GM10248 (cell line): ENCODE measurements at regions not wholly inside any gene's neighbourhood (a gene's known extent, or its start where the extent isn't known, plus 50 kb on each side); places are given as distances from the start of the nearest gene placed in this dataset.

Experiments
- CTCF ChIA-PET: fragments of 300-600 bp; sonication (Branson Sonifier 250); formaldehyde crosslinking; extraction: SDS; loops from one replicate; lab custom pipeline; 2021; ENCODE audit warnings: antibody characterized with exemption; lab: Yijun Ruan, JAX
- POLR2A ChIA-PET: fragments of 350-650 bp; sonication (Branson Sonifier 250); formaldehyde crosslinking; extraction: SDS; loops from one replicate; lab custom pipeline; 2020; ENCODE audit warnings: antibody characterized with exemption; lab: Yijun Ruan, JAX
- DNase-seq: peaks from one replicate; pipeline ENCODE4 v3.0.0; 2012; ENCODE audit errors: extremely low spot score
- CTCF ChIP-seq: IDR thresholded peaks from 2 replicates; pipeline ENCODE4 v1.5.1; 2012; ENCODE audit warnings: mild to moderate bottlenecking, low read depth; ENCODE audit errors: extremely low read depth, missing control alignments, control extremely low read depth

GRCh38 chr2:109059474-109060165 is 69.4 kb upstream of the SH3RF3 start:
- ChIA-PET POLR2A (no interaction called here), CTCF (no interaction called here)
- no peak for TF ChIP-seq CTCF
- DNase-seq: no peak

DNA sequence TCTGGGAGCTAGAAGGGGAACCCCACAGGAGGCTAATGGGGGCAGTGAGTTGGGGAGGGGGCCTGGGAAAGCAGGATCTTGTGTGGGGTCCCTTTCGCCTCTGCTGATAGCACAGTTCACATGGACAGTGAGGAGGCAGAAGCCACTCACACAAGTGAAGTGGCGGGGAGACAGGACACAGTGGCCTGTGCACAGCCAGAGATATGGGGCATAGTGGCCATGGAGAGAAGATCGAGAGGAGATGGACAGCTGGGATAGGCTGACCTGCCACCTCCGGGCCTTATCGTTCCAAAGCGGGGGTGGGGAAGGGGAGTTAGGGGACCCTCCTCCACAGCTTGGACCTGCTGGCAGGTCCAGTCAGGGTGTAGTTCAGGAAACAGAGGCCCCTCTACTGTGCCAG is 69.8 kb upstream of the EDAR start:
- TF ChIP-seq CTCF: no peak
- POLR2A ChIA-PET: no interaction called here
- CTCF ChIA-PET: interaction anchor here (1.3 kb wide), 1 partner anchor 12 kb away, joined by 3 read pairs; no protein-coding TSS in a partner anchor
- no peak for DNase-seq

DNA sequence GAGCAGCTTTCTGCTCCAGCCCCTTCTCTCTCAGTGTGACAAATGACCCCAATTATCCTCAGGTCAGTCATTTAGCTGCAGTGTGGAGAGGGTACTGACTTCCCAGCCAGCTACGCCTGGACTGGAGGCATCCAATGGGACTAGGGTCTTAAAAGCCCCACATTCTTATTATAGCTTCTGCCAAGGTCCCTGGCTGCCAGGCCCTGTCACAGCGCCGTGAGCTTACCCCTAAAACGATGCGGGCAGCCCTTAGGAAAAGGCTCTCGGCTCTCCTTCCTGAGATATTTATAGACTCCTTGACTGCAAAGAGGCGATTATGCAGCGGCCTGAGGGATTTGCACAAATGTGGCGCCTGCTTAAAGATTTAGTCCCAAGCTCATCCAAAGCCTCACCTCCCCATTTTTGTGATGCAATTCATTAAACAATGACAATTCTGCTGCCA is 69.2 kb upstream of the EDAR start:
- ChIA-PET CTCF (interaction anchor here (1.3 kb wide), 1 partner anchor 13 kb away, joined by 3 read pairs; no protein-coding TSS in a partner anchor), POLR2A (no interaction called here)
- TF ChIP-seq CTCF: no peak
- DNase-seq: no peak

GRCh38 chr2:109057686-109058085 is 68.7 kb upstream of the EDAR start:
- ChIA-PET POLR2A (no interaction called here), CTCF (interaction anchor here (1.3 kb wide), 1 partner anchor 13 kb away, joined by 3 read pairs; no protein-coding TSS in a partner anchor)
- DNase-seq: no peak
- TF ChIP-seq CTCF: no peak

DNA sequence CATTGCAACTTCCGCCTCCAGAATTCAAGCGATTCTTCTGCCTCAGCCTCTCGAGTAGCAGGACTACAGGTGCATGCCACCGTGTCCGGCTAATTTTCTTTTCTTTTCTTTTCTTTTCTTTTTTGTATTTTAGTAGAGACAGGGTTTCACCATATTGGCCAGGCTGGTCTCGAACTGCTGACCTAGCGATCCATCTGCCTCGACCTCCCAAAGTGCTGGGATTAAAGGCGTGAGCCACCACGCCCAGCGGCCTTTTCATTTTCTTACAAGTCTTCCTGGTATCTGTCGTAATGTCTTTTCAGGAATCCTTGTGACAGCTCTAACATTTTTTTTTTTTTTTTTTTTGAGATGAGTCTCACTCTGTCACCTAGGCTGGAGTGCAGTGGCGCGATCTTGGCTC is 66.4 kb upstream of the EDAR start:
- CTCF ChIA-PET: no interaction called here
- no peak for DNase-seq
- POLR2A ChIA-PET: no interaction called here
- TF ChIP-seq CTCF: no peak

- DNase-seq: no peak
- ChIA-PET POLR2A (no interaction called here), CTCF (no interaction called here)
- TF ChIP-seq CTCF: no peak
Observed at GRCh38 chr2:109054865-109055264, 65.8 kb upstream of the EDAR start.
